IMR-90 (cell line): ENCODE measurements at regions not wholly inside any gene's neighbourhood (a gene's known extent, or its start where the extent isn't known, plus 50 kb on each side); places are given as distances from the start of the nearest gene placed in this dataset.

Experiments
- ATAC-seq: fragments of 200-7000 bp; cut with Tn5 transposase; 2 replicates; pipeline ENCODE4 v1.9.1; 2020; ENCODE audit warnings: low read depth, mild to moderate bottlenecking, moderate library complexity
- BruUV-seq: library from RNA; stranded (reverse); fragments of 400-500 nt; replicated peaks from 2 replicates; lab custom pipeline; 2021; lab: Mats Ljungman, UMichigan
- CTCF ChIA-PET: fragments of 300-600 bp; formaldehyde crosslinking; extraction: SDS; loops from one replicate; lab custom pipeline; 2021; ENCODE audit warnings: antibody characterized with exemption; lab: Yijun Ruan, JAX
- POLR2A ChIA-PET: fragments of 300-600 bp; sonication (Branson Sonifier 250); formaldehyde crosslinking; loops from one replicate; lab custom pipeline; 2022; ENCODE audit warnings: antibody characterized with exemption; ENCODE audit not compliant: unreplicated experiment; lab: Charles Lee
- DNase-seq: peaks from one replicate; pipeline ENCODE4 v3.0.0; 2013
- H2AFZ ChIP-seq: replicated peaks from 2 replicates; pipeline ENCODE3; 2013; ENCODE audit warnings: low read length, mild to moderate bottlenecking; ENCODE audit not compliant: poor library complexity
- H2AK5ac ChIP-seq: 2 replicates; pipeline ENCODE4 v1.6.1; 2013; ENCODE audit warnings: low read depth, low read length, inconsistent platforms
- H2AK9ac ChIP-seq: replicated peaks from 2 replicates; pipeline ENCODE3; 2013; ENCODE audit warnings: mild to moderate bottlenecking, low read depth, low read length, moderate library complexity; ENCODE audit not compliant: poor library complexity
- H2BK120ac ChIP-seq: 2 replicates; pipeline ENCODE4 v1.6.1; 2013; ENCODE audit warnings: low read depth, low read length, inconsistent platforms
- H2BK15ac ChIP-seq: 3 replicates; pipeline ENCODE4 v1.6.1; 2013; ENCODE audit warnings: low read depth, low read length, inconsistent platforms
- H2BK20ac ChIP-seq: 2 replicates; pipeline ENCODE4 v1.6.1; 2013; ENCODE audit warnings: low read depth, mild to moderate bottlenecking, inconsistent platforms, low read length, moderate library complexity
- H2BK5ac ChIP-seq: 2 replicates; pipeline ENCODE4 v1.6.1; 2013; ENCODE audit warnings: mild to moderate bottlenecking, low read depth, low read length, inconsistent platforms; ENCODE audit not compliant: poor library complexity, severe bottlenecking
- H3K14ac ChIP-seq: replicated peaks from 2 replicates; pipeline ENCODE4 v1.6.1; 2013; ENCODE audit warnings: low read depth, low read length, inconsistent platforms
- H3K18ac ChIP-seq: 2 replicates; pipeline ENCODE4 v1.6.1; 2013; ENCODE audit warnings: low read depth, low read length, control low read depth
- H3K23ac ChIP-seq: 2 replicates; pipeline ENCODE4 v1.6.1; 2013; ENCODE audit warnings: low read depth, low read length, inconsistent platforms
- H3K27ac ChIP-seq: 2 replicates; pipeline ENCODE4 v1.5.1; 2013; ENCODE audit warnings: mild to moderate bottlenecking, control low read depth, low read length; ENCODE audit not compliant: insufficient read depth
- H3K27me3 ChIP-seq: 2 replicates; pipeline ENCODE4 v1.6.1; 2013; ENCODE audit warnings: low read length; ENCODE audit not compliant: control insufficient read depth, insufficient read depth
- H3K36me3 ChIP-seq: 2 replicates; pipeline ENCODE4 v1.6.1; 2013; ENCODE audit warnings: low read length, mixed read lengths; ENCODE audit not compliant: control insufficient read depth, insufficient read depth
- H3K4ac ChIP-seq: 2 replicates; pipeline ENCODE4 v1.6.1; 2013; ENCODE audit warnings: low read depth, low read length, inconsistent platforms
- H3K4me1 ChIP-seq: 2 replicates; pipeline ENCODE4 v1.6.1; 2013; ENCODE audit warnings: low read length, mixed read lengths; ENCODE audit not compliant: control insufficient read depth, insufficient read depth
- H3K4me2 ChIP-seq: 2 replicates; pipeline ENCODE4 v1.6.1; 2013; ENCODE audit warnings: low read depth, mild to moderate bottlenecking, control low read depth, low read length, moderate library complexity
- H3K4me3 ChIP-seq: 2 replicates; pipeline ENCODE4 v1.5.1; 2013; ENCODE audit warnings: low read depth, mild to moderate bottlenecking, control low read depth, low read length, moderate library complexity; ENCODE audit not compliant: insufficient read depth
- H3K56ac ChIP-seq: 2 replicates; pipeline ENCODE4 v1.6.1; 2013; ENCODE audit warnings: low read length, inconsistent platforms; ENCODE audit not compliant: insufficient read depth; ENCODE audit errors: extremely low read depth
- H3K79me1 ChIP-seq, 2 experiments: 2 replicates each; pipeline ENCODE4 v1.6.1; 2013; ENCODE audit warnings: low read length in 2 of 2, inconsistent platforms in 1 of 2, low read depth in 1 of 2
- H3K9ac ChIP-seq: 2 replicates; pipeline ENCODE4 v1.6.1; 2013; ENCODE audit warnings: low read depth, low read length, control low read depth
- H3K9me1 ChIP-seq: 2 replicates; pipeline ENCODE4 v1.6.1; 2013; ENCODE audit warnings: low read length, inconsistent platforms; ENCODE audit not compliant: insufficient read depth
- H3K9me3 ChIP-seq: 2 replicates; pipeline ENCODE4 v1.6.1; 2013; ENCODE audit warnings: low read length; ENCODE audit not compliant: control insufficient read depth, insufficient read depth
- H4K20me1 ChIP-seq: 2 replicates; pipeline ENCODE4 v1.6.1; 2013; ENCODE audit warnings: low read length, inconsistent platforms; ENCODE audit not compliant: insufficient read depth
- H4K5ac ChIP-seq: 2 replicates; pipeline ENCODE4 v1.6.1; 2013; ENCODE audit warnings: mild to moderate bottlenecking, low read depth, low read length, control low read depth
- H4K8ac ChIP-seq, 2 experiments: 2 replicates each; pipeline ENCODE4 v1.6.1; 2013; ENCODE audit warnings: low read depth in 2 of 2, low read length in 2 of 2, control low read depth in 1 of 2, inconsistent platforms in 1 of 2
- H4K91ac ChIP-seq: 2 replicates; pipeline ENCODE4 v1.6.1; 2013; ENCODE audit warnings: low read depth, low read length, inconsistent platforms; ENCODE audit not compliant: insufficient read depth
- FOS ChIP-seq: fragments of 150-350 bp; IDR thresholded peaks from 2 replicates; pipeline ENCODE4 v1.6.1; 2016; ENCODE audit warnings: low read depth, low read length
- MXI1 ChIP-seq: IDR thresholded peaks from 2 replicates; pipeline ENCODE4 v1.6.1; 2012; ENCODE audit warnings: low read depth, mild to moderate bottlenecking, low read length, moderate library complexity, borderline replicate concordance
- USF2 ChIP-seq: fragments of 150-350 bp; IDR thresholded peaks from 2 replicates; pipeline ENCODE4 v1.6.1; 2017; ENCODE audit warnings: mild to moderate bottlenecking, antibody characterized with exemption, low read length, low read depth
- WGBS, 2 experiments: methylation state at CpG; one replicate each; pipeline versions ENCODE4 v1.1.5 to v1.1.7; 2013; ENCODE audit warnings: missing lambda C conversion rate in 2 of 2; ENCODE audit not compliant: insufficient read length in 1 of 2; ENCODE audit errors: extremely low coverage in 2 of 2; 5-methylcytosine and 5-hydroxymethylcytosine counted together
- dilution Hi-C: fragments of 300-500 bp; cut with HindIII; formaldehyde crosslinking; loops from one replicate; pipeline ENCODE4 v1.14.3; 2018; ENCODE audit warnings: low sequenced_read_pairs; ENCODE audit not compliant: unreplicated experiment
- in situ Hi-C: fragments of 300-500 bp; cut with MboI; formaldehyde crosslinking; loops from 3 replicates; pipeline ENCODE4 v1.14.3; 2019; ENCODE audit warnings: low sequenced_read_pairs, inconsistent platforms, mixed read lengths
- intact Hi-C: fragments of 100-400 bp; cut with micrococcal nuclease; formaldehyde crosslinking; loops from 2 replicates; pipeline ENCODE4 v1.10.0; 2022
- TF ChIP-seq, protein P1 (sequence below): fragments of 150-350 bp; IDR thresholded peaks from 2 replicates; pipeline ENCODE4 v1.6.1; 2016; ENCODE audit warnings: low read depth, mild to moderate bottlenecking, low read length, moderate library complexity, borderline replicate concordance

- Histone ChIP-seq H3K9me3 (no peaks in the 10 kb centered on the region), H3K18ac (no peak overlapping the region), H2AK5ac (no peak overlapping the region), H3K56ac (no peak overlapping the region), H4K8ac (no peak overlapping the region), H3K9me1 (no peaks in the 10 kb centered on the region), H3K4me2 (no peak overlapping the region), H2BK20ac (no peak overlapping the region), H2AFZ (no peak overlapping the region), H3K79me1 (no peaks in the 10 kb centered on the region), H2AK9ac (peak overlapping the region; percentile 48), H3K9ac (no peak overlapping the region), H3K14ac (no peak overlapping the region; the same call in 1 of the 2 replicates), H3K27ac (no peak overlapping the region), H2BK5ac (no peak overlapping the region), H4K91ac (no peak overlapping the region), H3K4me3 (no peak overlapping the region), H3K4ac (no peak overlapping the region), H4K5ac (no peak overlapping the region; the same call in 1 of the 2 replicates), H3K27me3 (no peaks in the 10 kb centered on the region), H3K36me3 (no peaks in the 10 kb centered on the region), H4K20me1 (no peaks in the 10 kb centered on the region), H3K4me1 (peaks cover 3% of the 10 kb centered on the region; the same call in 1 of the 2 replicates), H2BK15ac (no peak overlapping the region), H3K23ac (0 out of 2 replicates have a peak overlapping the region, but pooled peaks have one; percentile 8), H2BK120ac (no peak overlapping the region)
- in situ Hi-C loops, result no loop called here
- ATAC-seq (no peak), DNase-seq (no peak)
- intact Hi-C loops, result loop anchor here (5.0 kb wide), 1 partner anchor 89 kb away; no protein-coding TSS in a partner anchor
- dilution Hi-C loops, result no loop called here
- BruUV-seq, result no TSS peak
- ChIA-PET CTCF (no interaction called here), POLR2A (no interaction called here)
- WGBS, 2 experiments, result no CpG with 5 or more reads among the region's 1 CpG
- TF ChIP-seq MXI1 (no peak), USF2 (no peak), FOS (no peak)
- TF ChIP-seq, protein P1, sequence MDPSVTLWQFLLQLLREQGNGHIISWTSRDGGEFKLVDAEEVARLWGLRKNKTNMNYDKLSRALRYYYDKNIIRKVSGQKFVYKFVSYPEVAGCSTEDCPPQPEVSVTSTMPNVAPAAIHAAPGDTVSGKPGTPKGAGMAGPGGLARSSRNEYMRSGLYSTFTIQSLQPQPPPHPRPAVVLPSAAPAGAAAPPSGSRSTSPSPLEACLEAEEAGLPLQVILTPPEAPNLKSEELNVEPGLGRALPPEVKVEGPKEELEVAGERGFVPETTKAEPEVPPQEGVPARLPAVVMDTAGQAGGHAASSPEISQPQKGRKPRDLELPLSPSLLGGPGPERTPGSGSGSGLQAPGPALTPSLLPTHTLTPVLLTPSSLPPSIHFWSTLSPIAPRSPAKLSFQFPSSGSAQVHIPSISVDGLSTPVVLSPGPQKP, result no peak
Observed at GRCh38 chr12:79521576-79521975, 169.2 kb downstream of the PAWR start.
